HAP-1 (cell line): ENCODE measurements at regions not wholly inside any gene's neighbourhood (a gene's known extent, or its start where the extent isn't known, plus 50 kb on each side); places are given as distances from the start of the nearest gene placed in this dataset.
"Not testable (repeated sequence)": the region's sequence is repeated elsewhere in the genome, so short reads cannot be mapped to it uniquely, and the experiment has no call there.

Experiments used
- DNase-seq, 2 experiments: peaks; one replicate each; pipeline ENCODE4 v3.0.0-alpha.2; 2016 to 2020; ENCODE audit warnings: low spot score in 2 of 2
- H3K27me3 ChIP-seq: fragments of 250-450 bp; sonication (Bioruptor Pico); 2 replicates; pipeline ENCODE4 v1.5.1; 2020; ENCODE audit warnings: low read depth, mild to moderate bottlenecking, moderate library complexity
- H3K36me3 ChIP-seq: fragments of 250-450 bp; sonication (Bioruptor Pico); replicated peaks from 2 replicates; pipeline ENCODE4 v1.5.1; 2020; ENCODE audit warnings: mild to moderate bottlenecking
- H3K4me1 ChIP-seq: fragments of 250-450 bp; sonication (Bioruptor Pico); 2 replicates; pipeline ENCODE4 v1.5.1; 2020; ENCODE audit warnings: mild to moderate bottlenecking
- H3K4me3 ChIP-seq: fragments of 250-450 bp; sonication (Bioruptor Pico); 2 replicates; pipeline ENCODE4 v1.5.1; 2020; ENCODE audit warnings: mild to moderate bottlenecking, moderate library complexity
- H3K9me3 ChIP-seq: fragments of 250-450 bp; sonication (Bioruptor Pico); 2 replicates; pipeline ENCODE4 v1.5.1; 2020; ENCODE audit warnings: mild to moderate bottlenecking, moderate library complexity
- in situ Hi-C: fragments of 300-500 bp; cut with MboI; formaldehyde crosslinking; loops from 3 replicates; pipeline ENCODE4 v1.14.3; 2020; ENCODE audit warnings: low sequenced_read_pairs, inconsistent platforms, mixed read lengths

GRCh38 chr3:81846988-81847387, 85.5 kb upstream of the GBE1 start:
- Histone ChIP-seq H3K9me3 (no peaks in the 10 kb centered on the region), H3K4me3 (no peak overlapping the region), H3K4me1 (no peaks in the 10 kb centered on the region), H3K27me3 (no peaks in the 10 kb centered on the region), H3K36me3 (no peaks in the 10 kb centered on the region)
- DNase-seq: no peak
- in situ Hi-C loops: no loop called here

- H3K27me3 ChIP-seq: no peaks in the 10 kb centered on the region; the same call in 1 of the 2 replicates
- DNase-seq: no peak
- no peaks in the 10 kb centered on the region for H3K9me3 ChIP-seq
- H3K36me3 ChIP-seq: no peaks in the 10 kb centered on the region
- no peaks in the 10 kb centered on the region for H3K4me1 ChIP-seq
- in situ Hi-C loops: no loop called here
- H3K4me3 ChIP-seq: no peak overlapping the region
These were observed 80.1 kb upstream of the GBE1 start for GRCh38 chr3:81841540-81841939.

- in situ Hi-C loops: no loop called here
- Histone ChIP-seq H3K27me3 (no peaks in the 10 kb centered on the region; the same call in 1 of the 2 replicates), H3K4me1 (no peaks in the 10 kb centered on the region), H3K4me3 (no peak overlapping the region), H3K9me3 (no peaks in the 10 kb centered on the region), H3K36me3 (no peaks in the 10 kb centered on the region)
- DNase-seq: no peak
These were observed 78.2 kb upstream of the GBE1 start for GRCh38 chr3:81839504-81840094.

- no peak overlapping the region for H3K4me3 ChIP-seq
- H3K36me3 ChIP-seq: no peaks in the 10 kb centered on the region
- no peaks in the 10 kb centered on the region for H3K4me1 ChIP-seq
- no peaks in the 10 kb centered on the region; the same call in 1 of the 2 replicates for H3K27me3 ChIP-seq
- in situ Hi-C loops: no loop called here
- H3K9me3 ChIP-seq: no peaks in the 10 kb centered on the region
- DNase-seq: no peak
These were observed 77.0 kb upstream of the GBE1 start for GRCh38 chr3:81838457-81838856.

GRCh38 chr3:81837071-81837593, 75.7 kb upstream of the GBE1 start:
- Histone ChIP-seq H3K4me3 (no peak overlapping the region), H3K36me3 (no peaks in the 10 kb centered on the region), H3K4me1 (no peaks in the 10 kb centered on the region), H3K27me3 (no peaks in the 10 kb centered on the region; the same call in 1 of the 2 replicates), H3K9me3 (no peaks in the 10 kb centered on the region)
- in situ Hi-C loops: no loop called here
- DNase-seq: no peak

- Histone ChIP-seq H3K27me3 (no peaks in the 10 kb centered on the region), H3K4me3 (no peak overlapping the region), H3K4me1 (no peaks in the 10 kb centered on the region), H3K9me3 (no peaks in the 10 kb centered on the region), H3K36me3 (no peaks in the 10 kb centered on the region)
- DNase-seq: no peak
- in situ Hi-C loops: no loop called here
These were observed 68.5 kb upstream of the GBE1 start for GRCh38 chr3:81829937-81830336.

GRCh38 chr3:81829272-81829671, 67.8 kb upstream of the GBE1 start:
- H3K4me3 ChIP-seq, H3K36me3 ChIP-seq, H3K9me3 ChIP-seq, DNase-seq, H3K27me3 ChIP-seq, H3K4me1 ChIP-seq, in situ Hi-C loops: not testable (repeated sequence)

DNA sequence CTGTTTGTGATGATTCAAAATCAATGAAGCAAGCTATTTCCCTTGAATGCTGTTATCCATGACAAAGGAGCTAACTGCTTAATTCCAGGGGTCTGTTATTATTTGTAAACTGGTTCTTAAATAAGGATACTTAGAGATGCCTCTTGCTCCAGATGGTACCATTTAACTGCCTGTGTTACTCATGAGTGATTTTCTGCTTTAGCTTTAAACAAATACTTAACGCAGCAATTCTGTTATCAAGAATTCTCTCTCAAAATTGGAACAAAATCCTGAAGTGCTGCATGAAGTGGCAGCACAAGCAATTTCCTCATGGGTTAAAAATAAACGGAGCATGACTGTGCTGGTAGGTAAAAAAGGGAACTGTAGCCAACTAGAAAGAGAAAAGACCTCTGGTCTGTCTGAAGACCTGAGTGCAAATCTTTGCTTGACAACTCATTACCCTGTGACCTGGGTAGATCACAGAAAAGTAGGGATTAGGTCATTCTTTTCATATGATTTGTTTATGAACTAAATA, 62.5 kb upstream of the GBE1 start:
- Histone ChIP-seq H3K4me3 (no peak overlapping the region), H3K9me3 (no peaks in the 10 kb centered on the region), H3K4me1 (peaks cover 21% of the 10 kb centered on the region), H3K36me3 (no peaks in the 10 kb centered on the region), H3K27me3 (no peaks in the 10 kb centered on the region)
- in situ Hi-C loops: no loop called here
- no peak for DNase-seq

GRCh38 chr3:81823086-81823485, 61.6 kb upstream of the GBE1 start:
- in situ Hi-C loops: no loop called here
- Histone ChIP-seq H3K4me1 (peaks cover 21% of the 10 kb centered on the region), H3K9me3 (no peaks in the 10 kb centered on the region), H3K36me3 (no peaks in the 10 kb centered on the region), H3K27me3 (no peaks in the 10 kb centered on the region), H3K4me3 (no peak overlapping the region)
- no peak for DNase-seq

- H3K4me1 ChIP-seq: peaks cover 11% of the 10 kb centered on the region
- H3K9me3 ChIP-seq: peaks cover 2% of the 10 kb centered on the region; the same call in 1 of the 2 replicates
- H3K4me3 ChIP-seq: no peak overlapping the region
- H3K36me3 ChIP-seq: no peaks in the 10 kb centered on the region
- DNase-seq: no peak
- in situ Hi-C loops: no loop called here
- 0 out of 2 replicates have a peak, but pooled peaks cover 2% of the 10 kb centered on the region for H3K27me3 ChIP-seq
These were observed 55.2 kb upstream of the GBE1 start for GRCh38 chr3:81816473-81817250.

GRCh38 chr3:81812098-81812497, 50.7 kb upstream of the GBE1 start:
- H3K27me3 ChIP-seq, H3K36me3 ChIP-seq, DNase-seq, H3K4me3 ChIP-seq, in situ Hi-C loops, H3K9me3 ChIP-seq, H3K4me1 ChIP-seq: not testable (repeated sequence)
